Activated CD4-positive, CD25-positive, alpha-beta regulatory T cell treated with anti-CD3 and anti-CD28 coated beads, Interleukin-2, amount 50 U/mL, for 16 hours (primary cell): ENCODE measurements at regions not wholly inside any gene's neighbourhood (a gene's known extent, or its start where the extent isn't known, plus 50 kb on each side); places are given as distances from the start of the nearest gene placed in this dataset.
"Not testable (repeated sequence)": the region's sequence is repeated elsewhere in the genome, so short reads cannot be mapped to it uniquely, and the experiment has no call there.

ENCODE experiments used
- DNase-seq: peaks from one replicate; pipeline ENCODE4 v3.0.0-alpha.2; 2020; ENCODE audit warnings: low read depth, low spot score

- not testable (repeated sequence) for DNase-seq
These were observed 58.7 kb upstream of the ZNF519 start for GRCh38 chr18:14190776-14191442.

GRCh38 chr18:14189858-14190257, 57.6 kb upstream of the ZNF519 start:
- DNase-seq = no peak

GRCh38 chr18:14188751-14189406, 56.6 kb upstream of the ZNF519 start:
- DNase-seq = not testable (repeated sequence)
